Peyer's patch (tissue), 4 donors: ENCODE measurements at regions not wholly inside any gene's neighbourhood (a gene's known extent, or its start where the extent isn't known, plus 50 kb on each side); places are given as distances from the start of the nearest gene placed in this dataset.

ENCODE experiments used
- POLR2A ChIP-seq, 2 donors: fragments of 450-650 bp; IDR thresholded peaks; one replicate each; pipeline ENCODE4 v1.5.1; 2017; ENCODE audit warnings: antibody characterized with exemption in 2 of 2, mild to moderate bottlenecking in 2 of 2, moderate library complexity in 2 of 2
- TF ChIP-seq, protein P1 (sequence below), 6 experiments: fragments of 450-650 bp in 4 of 6; fragments of 200-600 bp in 2 of 6; sonication (generic) in 1 of 6; IDR thresholded peaks; one replicate each; pipeline ENCODE4 v1.5.1; 2017 to 2019; ENCODE audit warnings: antibody characterized with exemption in 6 of 6, mild to moderate bottlenecking in 3 of 6, moderate library complexity in 1 of 6

GRCh38 chr13:88752041-88752440 is 1080.9 kb downstream of the SLITRK5 start:
- no peak for TF ChIP-seq POLR2A (IDR thresholded peaks at IDR 0.05)
- TF ChIP-seq, protein P1, sequence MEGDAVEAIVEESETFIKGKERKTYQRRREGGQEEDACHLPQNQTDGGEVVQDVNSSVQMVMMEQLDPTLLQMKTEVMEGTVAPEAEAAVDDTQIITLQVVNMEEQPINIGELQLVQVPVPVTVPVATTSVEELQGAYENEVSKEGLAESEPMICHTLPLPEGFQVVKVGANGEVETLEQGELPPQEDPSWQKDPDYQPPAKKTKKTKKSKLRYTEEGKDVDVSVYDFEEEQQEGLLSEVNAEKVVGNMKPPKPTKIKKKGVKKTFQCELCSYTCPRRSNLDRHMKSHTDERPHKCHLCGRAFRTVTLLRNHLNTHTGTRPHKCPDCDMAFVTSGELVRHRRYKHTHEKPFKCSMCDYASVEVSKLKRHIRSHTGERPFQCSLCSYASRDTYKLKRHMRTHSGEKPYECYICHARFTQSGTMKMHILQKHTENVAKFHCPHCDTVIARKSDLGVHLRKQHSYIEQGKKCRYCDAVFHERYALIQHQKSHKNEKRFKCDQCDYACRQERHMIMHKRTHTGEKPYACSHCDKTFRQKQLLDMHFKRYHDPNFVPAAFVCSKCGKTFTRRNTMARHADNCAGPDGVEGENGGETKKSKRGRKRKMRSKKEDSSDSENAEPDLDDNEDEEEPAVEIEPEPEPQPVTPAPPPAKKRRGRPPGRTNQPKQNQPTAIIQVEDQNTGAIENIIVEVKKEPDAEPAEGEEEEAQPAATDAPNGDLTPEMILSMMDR (IDR thresholded peaks at IDR 0.05) = no peak
